ENCODE measurements at regions not wholly inside any gene's neighbourhood (a gene's known extent, or its start where the extent isn't known, plus 50 kb on each side); places are given as distances from the start of the nearest gene placed in this dataset.
A peak's percentile ranks its signal among the peaks of the same experiment; 100 is the strongest.

DNA sequence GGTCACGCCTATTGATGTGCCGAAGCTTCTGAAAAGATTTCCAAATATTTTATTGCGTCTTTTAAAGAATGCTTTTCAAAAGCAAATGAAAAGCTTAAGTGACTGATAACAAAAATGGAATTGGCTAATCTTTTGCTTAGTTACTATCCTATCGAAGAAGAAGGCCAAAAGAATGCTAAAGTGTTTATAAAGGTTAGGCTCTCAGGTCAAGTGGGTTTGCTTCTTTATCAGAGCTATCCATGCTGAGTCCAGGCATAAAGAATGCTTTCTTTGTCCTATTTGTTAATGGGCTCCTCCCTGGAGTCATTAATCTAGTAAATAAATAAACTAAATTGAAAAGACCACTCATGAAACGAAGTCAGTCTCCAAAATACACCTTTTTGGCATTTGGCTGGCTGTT, 133.4 kb upstream of the LYPLAL1 start:
- no peaks in the 10 kb centered on the region for H3K27me3 ChIP-seq (ENCODE audit: control insufficient read depth, insufficient read depth, low read length, poor library complexity, severe bottlenecking)
- TF ChIP-seq, protein P1, sequence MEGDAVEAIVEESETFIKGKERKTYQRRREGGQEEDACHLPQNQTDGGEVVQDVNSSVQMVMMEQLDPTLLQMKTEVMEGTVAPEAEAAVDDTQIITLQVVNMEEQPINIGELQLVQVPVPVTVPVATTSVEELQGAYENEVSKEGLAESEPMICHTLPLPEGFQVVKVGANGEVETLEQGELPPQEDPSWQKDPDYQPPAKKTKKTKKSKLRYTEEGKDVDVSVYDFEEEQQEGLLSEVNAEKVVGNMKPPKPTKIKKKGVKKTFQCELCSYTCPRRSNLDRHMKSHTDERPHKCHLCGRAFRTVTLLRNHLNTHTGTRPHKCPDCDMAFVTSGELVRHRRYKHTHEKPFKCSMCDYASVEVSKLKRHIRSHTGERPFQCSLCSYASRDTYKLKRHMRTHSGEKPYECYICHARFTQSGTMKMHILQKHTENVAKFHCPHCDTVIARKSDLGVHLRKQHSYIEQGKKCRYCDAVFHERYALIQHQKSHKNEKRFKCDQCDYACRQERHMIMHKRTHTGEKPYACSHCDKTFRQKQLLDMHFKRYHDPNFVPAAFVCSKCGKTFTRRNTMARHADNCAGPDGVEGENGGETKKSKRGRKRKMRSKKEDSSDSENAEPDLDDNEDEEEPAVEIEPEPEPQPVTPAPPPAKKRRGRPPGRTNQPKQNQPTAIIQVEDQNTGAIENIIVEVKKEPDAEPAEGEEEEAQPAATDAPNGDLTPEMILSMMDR (conservative IDR thresholded peaks at IDR 0.05), result no peak
- H3K4me3 ChIP-seq (ENCODE audit: low read length), result peak overlapping the region; percentile 58
- peaks cover 42% of the 10 kb centered on the region for H3K9me3 ChIP-seq (ENCODE audit: control insufficient read depth, low read length)
- Mint-ChIP-seq H3K36me3 (ENCODE audit: low read depth) (peaks cover 8% of the 10 kb centered on the region), H3K4me3 (no peak overlapping the region), H3K9me3 (peaks cover 36% of the 10 kb centered on the region), H3K4me1 (peaks cover 9% of the 10 kb centered on the region), H3K27me3 (ENCODE audit: insufficient read depth) (no peaks in the 10 kb centered on the region), H3K27ac (no peak overlapping the region)
- no peak for DNase-seq
- H3K9ac ChIP-seq (ENCODE audit: extremely low read depth, low read length, poor library complexity, severe bottlenecking), result no peak overlapping the region
- H3K27ac ChIP-seq (ENCODE audit: low read depth, low read length), result no peak overlapping the region
- H3K36me3 ChIP-seq (ENCODE audit: control insufficient read depth, insufficient read depth, low read length), result no peaks in the 10 kb centered on the region
- no peaks in the 10 kb centered on the region for H3K4me1 ChIP-seq (ENCODE audit: control insufficient read depth, insufficient read depth, low read length)
- WGBS, 2 experiments (ENCODE audit: insufficient coverage in 1 of 2, insufficient read length in 1 of 2), result 74 to 84% methylated on average over 2 to 5 of the region's 5 CpGs

DNA sequence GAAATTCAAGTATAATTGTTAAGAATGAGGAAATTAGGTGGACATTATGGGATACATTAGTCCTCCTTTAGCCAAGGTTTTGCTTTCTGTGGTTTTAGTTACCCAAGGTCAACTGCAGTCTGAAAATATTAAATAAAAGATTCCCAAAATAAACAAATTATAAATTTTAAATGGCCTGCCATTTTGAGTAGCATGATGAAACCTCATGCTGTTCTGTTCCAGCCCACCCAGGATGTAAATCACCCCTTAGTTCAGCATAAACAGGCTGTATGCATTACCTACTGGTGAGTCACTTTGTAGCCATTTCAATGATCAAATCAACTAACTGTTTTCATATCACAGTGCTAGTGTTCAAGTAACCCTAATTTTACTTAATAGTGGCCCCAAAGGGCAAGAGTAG, 132.5 kb upstream of the LYPLAL1 start:
- no peak overlapping the region for H3K27ac ChIP-seq (ENCODE audit: low read depth, low read length)
- peak overlapping the region; percentile 58 for H3K4me3 ChIP-seq (ENCODE audit: low read length)
- Mint-ChIP-seq H3K27me3 (ENCODE audit: insufficient read depth) (no peaks in the 10 kb centered on the region), H3K27ac (no peak overlapping the region), H3K4me3 (no peak overlapping the region), H3K36me3 (ENCODE audit: low read depth) (peaks cover 8% of the 10 kb centered on the region), H3K4me1 (peaks cover 9% of the 10 kb centered on the region), H3K9me3 (peaks cover 36% of the 10 kb centered on the region)
- H3K9ac ChIP-seq (ENCODE audit: extremely low read depth, low read length, poor library complexity, severe bottlenecking), result no peak overlapping the region
- H3K4me1 ChIP-seq (ENCODE audit: control insufficient read depth, insufficient read depth, low read length), result no peaks in the 10 kb centered on the region
- H3K27me3 ChIP-seq (ENCODE audit: control insufficient read depth, insufficient read depth, low read length, poor library complexity, severe bottlenecking), result no peaks in the 10 kb centered on the region
- TF ChIP-seq, protein P1 (conservative IDR thresholded peaks at IDR 0.05), result no peak
- DNase-seq, result no peak
- H3K36me3 ChIP-seq (ENCODE audit: control insufficient read depth, insufficient read depth, low read length), result no peaks in the 10 kb centered on the region
- H3K9me3 ChIP-seq (ENCODE audit: control insufficient read depth, low read length), result peaks cover 42% of the 10 kb centered on the region

GRCh38 chr1:219041818-219042217, 131.9 kb upstream of the LYPLAL1 start:
- no peak overlapping the region for H3K4me3 Mint-ChIP-seq
- peak overlapping the region; percentile 40 for H3K27ac Mint-ChIP-seq
- no peak for DNase-seq
- H3K9ac ChIP-seq (ENCODE audit: extremely low read depth, low read length, poor library complexity, severe bottlenecking), result no peak overlapping the region
- H3K4me3 ChIP-seq (ENCODE audit: low read length), result peak overlapping the region; percentile 58
- H3K27me3 Mint-ChIP-seq (ENCODE audit: insufficient read depth), result no peaks in the 10 kb centered on the region
- H3K36me3 ChIP-seq (ENCODE audit: control insufficient read depth, insufficient read depth, low read length), result no peaks in the 10 kb centered on the region
- H3K27ac ChIP-seq (ENCODE audit: low read depth, low read length), result no peak overlapping the region
- H3K4me1 Mint-ChIP-seq, result peaks cover 9% of the 10 kb centered on the region
- H3K36me3 Mint-ChIP-seq (ENCODE audit: low read depth), result peaks cover 8% of the 10 kb centered on the region
- WGBS, 2 experiments (ENCODE audit: insufficient coverage in 1 of 2, insufficient read length in 1 of 2), result 100% methylated on average over 1 of the region's 1 CpG; no CpG with 5 or more reads in 1 of the 2 experiments
- peaks cover 42% of the 10 kb centered on the region for H3K9me3 ChIP-seq (ENCODE audit: control insufficient read depth, low read length)
- no peaks in the 10 kb centered on the region for H3K4me1 ChIP-seq (ENCODE audit: control insufficient read depth, insufficient read depth, low read length)
- TF ChIP-seq, protein P1 (conservative IDR thresholded peaks at IDR 0.05), result no peak
- peaks cover 36% of the 10 kb centered on the region for H3K9me3 Mint-ChIP-seq
- H3K27me3 ChIP-seq (ENCODE audit: control insufficient read depth, insufficient read depth, low read length, poor library complexity, severe bottlenecking), result no peaks in the 10 kb centered on the region

Measured in endodermal cell (in vitro differentiated cells).